ENCODE measurements at regions not wholly inside any gene's neighbourhood (a gene's known extent, or its start where the extent isn't known, plus 50 kb on each side); places are given as distances from the start of the nearest gene placed in this dataset.

GRCh38 chr15:62878070-62878469 lies 164.5 kb upstream of the TPM1 start:
- FAIRE-seq: no peak

- FAIRE-seq: no peak
Observed at GRCh38 chr15:62879770-62880169, 162.8 kb upstream of the TPM1 start.

- no peak for FAIRE-seq
Observed at GRCh38 chr15:62880278-62880677, 162.3 kb upstream of the TPM1 start.

GRCh38 chr15:62881056-62881455 lies 161.5 kb upstream of the TPM1 start:
- FAIRE-seq: no peak

GRCh38 chr15:62883938-62884479 lies 158.5 kb upstream of the TPM1 start:
- FAIRE-seq: no peak

GRCh38 chr15:62886431-62887071 lies 156.0 kb upstream of the TPM1 start:
- FAIRE-seq: no peak

GRCh38 chr15:62887113-62887570 lies 155.4 kb upstream of the TPM1 start:
- FAIRE-seq: no peak

GRCh38 chr15:62888623-62889022 lies 153.9 kb upstream of the TPM1 start:
- FAIRE-seq: no peak

GRCh38 chr15:62889141-62889661 lies 153.3 kb upstream of the TPM1 start:
- FAIRE-seq: no peak

GRCh38 chr15:62889734-62890505 lies 152.6 kb upstream of the TPM1 start:
- no peak for FAIRE-seq

GRCh38 chr15:62894322-62895085 lies 148.0 kb upstream of the TPM1 start:
- no peak for FAIRE-seq

- FAIRE-seq: no peak
Observed at GRCh38 chr15:62895139-62895866, 147.2 kb upstream of the TPM1 start.

- FAIRE-seq: no peak
Observed at GRCh38 chr15:62895905-62896316, 146.6 kb upstream of the TPM1 start.

- no peak for FAIRE-seq
Observed at GRCh38 chr15:62896380-62896866, 146.1 kb upstream of the TPM1 start.

GRCh38 chr15:62896969-62897486 lies 145.5 kb upstream of the TPM1 start:
- FAIRE-seq: no peak

- FAIRE-seq: no peak
Observed at GRCh38 chr15:62897634-62898033, 144.9 kb upstream of the TPM1 start.

- FAIRE-seq: no peak
Observed at GRCh38 chr15:62899090-62899493, 143.5 kb upstream of the TPM1 start.

- FAIRE-seq: no peak
Observed at GRCh38 chr15:62900071-62900802, 142.3 kb upstream of the TPM1 start.

GRCh38 chr15:62901087-62901486 lies 141.5 kb upstream of the TPM1 start:
- FAIRE-seq: no peak

GRCh38 chr15:62901909-62902546 lies 140.5 kb upstream of the TPM1 start:
- no peak for FAIRE-seq

GRCh38 chr15:62902821-62903220 lies 139.7 kb upstream of the TPM1 start:
- FAIRE-seq: no peak
